Small intestine (tissue), 7 donors: ENCODE measurements at regions not wholly inside any gene's neighbourhood (a gene's known extent, or its start where the extent isn't known, plus 50 kb on each side); places are given as distances from the start of the nearest gene placed in this dataset.

Source experiments
- DNase-seq, 2 donors: peaks; one replicate each; pipeline versions ENCODE4 v3.0.0 to v3.0.0-alpha.2; 2013
- FAIRE-seq: peaks from 2 replicates; lab custom pipeline; 2012; peaks lifted over from hg19 to GRCh38; lab: Jason Lieb, UNC
- H3K27ac ChIP-seq, 3 donors: one replicate each; pipeline ENCODE4 v1.5.1; 2013; ENCODE audit warnings: low read length in 2 of 3, mild to moderate bottlenecking in 2 of 3, control low read depth in 1 of 3, inconsistent platforms in 1 of 3, low read depth in 1 of 3, moderate library complexity in 1 of 3
- H3K27me3 ChIP-seq, 3 donors: one replicate each; pipeline ENCODE4 v1.6.1; 2013; ENCODE audit warnings: low read length in 3 of 3, inconsistent platforms in 1 of 3; ENCODE audit not compliant: control insufficient read depth in 3 of 3, insufficient read depth in 3 of 3
- H3K36me3 ChIP-seq, 3 donors: one replicate each; pipeline ENCODE4 v1.6.1; 2013; ENCODE audit warnings: low read length in 3 of 3, inconsistent platforms in 1 of 3, low read depth in 1 of 3, mild to moderate bottlenecking in 1 of 3, moderate library complexity in 1 of 3; ENCODE audit not compliant: control insufficient read depth in 3 of 3, insufficient read depth in 2 of 3
- H3K4me1 ChIP-seq, 3 donors: one replicate each; pipeline ENCODE4 v1.6.1; 2013; ENCODE audit warnings: low read length in 2 of 3, inconsistent platforms in 1 of 3, low read depth in 1 of 3, mild to moderate bottlenecking in 1 of 3, moderate library complexity in 1 of 3; ENCODE audit not compliant: control insufficient read depth in 3 of 3, insufficient read depth in 2 of 3
- H3K4me3 ChIP-seq, 3 donors: one replicate each; pipeline ENCODE4 v1.5.1; 2013; ENCODE audit warnings: low read length in 3 of 3, control low read depth in 1 of 3, inconsistent platforms in 1 of 3, low read depth in 1 of 3, mild to moderate bottlenecking in 1 of 3, moderate library complexity in 1 of 3
- H3K9me3 ChIP-seq, 2 donors: one replicate each; pipeline ENCODE4 v1.6.1; 2013; ENCODE audit warnings: low read depth in 1 of 2, low read length in 1 of 2; ENCODE audit not compliant: control insufficient read depth in 2 of 2, insufficient read depth in 1 of 2
- WGBS, 3 donors: extraction: QIAGEN DNeasy Blood & Tissue Kit; methylation state at CpG; one replicate each; pipeline ENCODE4 v1.1.7; 2013; 5-methylcytosine and 5-hydroxymethylcytosine counted together
- donor health status: healthy with polysubstance abuse.
- donor health status: control.
- donor health status: control.
- donor health status: Bipolar disorder and iron deficiency.
- donor health status: healthy.

DNA sequence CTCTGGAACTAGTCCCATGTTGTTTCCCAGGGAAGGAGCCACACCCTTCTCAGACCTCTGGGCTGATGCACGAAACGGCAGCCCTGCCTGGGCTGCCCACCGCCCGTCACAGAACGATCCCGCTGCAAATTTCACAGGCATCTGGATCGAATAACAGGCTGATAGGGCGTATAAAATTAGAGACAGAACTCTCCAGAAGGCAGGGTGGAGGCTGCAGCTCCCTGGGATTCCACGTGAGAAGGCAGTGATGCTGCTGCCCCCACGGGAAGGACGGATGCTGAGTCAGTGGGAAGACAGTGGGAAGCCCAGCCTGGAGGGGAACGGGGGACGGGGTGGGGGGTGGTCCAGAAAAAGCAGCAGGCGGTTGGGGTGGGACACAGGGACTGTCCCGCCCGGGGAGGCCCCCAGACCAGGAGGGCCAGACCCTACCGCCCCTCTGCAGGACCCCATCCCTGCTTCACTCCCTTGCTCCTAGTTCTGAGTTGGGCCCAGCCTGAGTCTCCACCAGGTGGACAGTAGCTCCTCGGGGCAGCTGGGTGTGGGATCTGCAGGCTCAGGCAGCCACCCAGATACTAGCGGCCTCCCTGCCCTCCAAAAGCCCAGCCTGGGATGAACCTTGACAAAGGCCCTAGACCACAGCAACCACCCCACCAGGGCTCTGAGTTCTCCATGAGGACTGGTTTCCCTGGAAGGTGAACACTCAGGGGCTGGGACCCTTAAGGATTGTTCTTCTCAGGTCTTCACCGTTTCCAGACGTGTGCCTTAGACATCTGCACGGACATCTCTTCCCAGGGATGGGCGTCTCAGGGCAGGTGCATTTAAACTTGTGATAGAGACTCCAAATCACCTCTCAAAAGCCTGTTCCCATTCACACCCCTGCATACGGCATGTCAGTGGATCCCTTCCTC, 117.8 kb downstream of the METRNL start:
- FAIRE-seq (no peak), DNase-seq (no peak)
- H3K4me3 ChIP-seq = no peak overlapping the region
- H3K27ac ChIP-seq = no peak overlapping the region
- no peaks in the 10 kb centered on the region for H3K36me3 ChIP-seq
- H3K4me1 ChIP-seq = peaks cover 0 to 8% (median 0%) of the 10 kb centered on the region in 3 donors
- WGBS, 3 donors = 79 to 80% (median 80%) methylated on average over 24 of the region's 24 CpGs
- H3K9me3 ChIP-seq = peaks cover 0 to 4% of the 10 kb centered on the region in 2 donors
- H3K27me3 ChIP-seq = no peaks in the 10 kb centered on the region

DNA sequence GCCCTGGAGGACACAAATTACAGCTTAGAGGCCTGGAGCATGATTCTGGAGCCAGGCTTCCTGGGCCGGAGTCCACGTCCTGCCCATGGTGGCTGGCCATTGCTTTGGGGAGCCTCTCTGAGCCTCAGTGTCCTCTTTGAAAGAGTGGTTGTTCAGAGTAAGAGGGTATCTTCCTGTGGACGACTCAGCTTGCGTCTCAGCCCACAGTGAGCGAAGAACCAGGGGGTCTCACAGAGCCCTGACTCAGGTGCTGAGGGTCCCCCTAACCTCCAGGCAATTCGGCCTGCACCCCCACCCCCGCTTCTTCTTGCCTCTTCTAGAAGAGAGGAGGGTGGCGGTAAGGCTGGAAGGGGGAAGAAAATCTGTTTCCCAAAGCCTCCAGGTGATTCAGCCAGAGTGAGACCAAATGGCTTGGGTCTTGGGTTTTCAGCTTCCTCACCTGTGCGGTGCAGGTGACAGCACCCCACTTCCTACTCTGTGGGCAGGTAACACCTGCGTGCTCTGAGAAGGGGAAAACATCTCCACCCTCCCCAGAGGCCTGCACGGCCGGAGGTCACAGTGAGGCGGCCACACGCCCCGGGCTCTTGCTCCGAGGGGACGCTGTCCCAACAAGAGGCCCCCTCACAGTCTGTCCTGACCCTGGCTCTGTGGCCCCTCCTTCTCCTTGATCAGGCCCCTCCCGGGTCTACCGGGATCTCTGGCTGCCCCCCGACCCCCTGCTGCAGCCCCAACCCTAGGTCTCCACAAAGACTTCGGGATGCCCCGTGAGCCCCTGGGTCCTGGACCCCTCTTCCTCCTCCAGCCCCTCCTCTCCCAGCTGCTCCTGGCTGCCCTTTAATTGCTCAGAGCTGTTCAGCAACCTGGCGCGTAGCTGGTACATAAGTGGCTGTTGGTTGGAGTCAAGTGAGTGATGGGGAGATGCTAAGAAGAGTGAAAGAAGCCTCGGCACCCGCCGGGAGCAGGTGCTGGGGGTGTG, 119.2 kb downstream of the METRNL start:
- H3K4me3 ChIP-seq = no peak overlapping the region
- H3K36me3 ChIP-seq = no peaks in the 10 kb centered on the region
- no peak for FAIRE-seq
- no peaks in the 10 kb centered on the region for H3K27me3 ChIP-seq
- peaks cover 0 to 8% (median 0%) of the 10 kb centered on the region in 3 donors for H3K4me1 ChIP-seq
- DNase-seq = no peak
- peak overlapping the region in 1 of 3 donors; percentile 75 for H3K27ac ChIP-seq
- peaks cover 0 to 10% of the 10 kb centered on the region in 2 donors for H3K9me3 ChIP-seq
- 73 to 81% (median 81%) methylated on average over 27 of the region's 27 CpGs for WGBS, 3 donors

DNA sequence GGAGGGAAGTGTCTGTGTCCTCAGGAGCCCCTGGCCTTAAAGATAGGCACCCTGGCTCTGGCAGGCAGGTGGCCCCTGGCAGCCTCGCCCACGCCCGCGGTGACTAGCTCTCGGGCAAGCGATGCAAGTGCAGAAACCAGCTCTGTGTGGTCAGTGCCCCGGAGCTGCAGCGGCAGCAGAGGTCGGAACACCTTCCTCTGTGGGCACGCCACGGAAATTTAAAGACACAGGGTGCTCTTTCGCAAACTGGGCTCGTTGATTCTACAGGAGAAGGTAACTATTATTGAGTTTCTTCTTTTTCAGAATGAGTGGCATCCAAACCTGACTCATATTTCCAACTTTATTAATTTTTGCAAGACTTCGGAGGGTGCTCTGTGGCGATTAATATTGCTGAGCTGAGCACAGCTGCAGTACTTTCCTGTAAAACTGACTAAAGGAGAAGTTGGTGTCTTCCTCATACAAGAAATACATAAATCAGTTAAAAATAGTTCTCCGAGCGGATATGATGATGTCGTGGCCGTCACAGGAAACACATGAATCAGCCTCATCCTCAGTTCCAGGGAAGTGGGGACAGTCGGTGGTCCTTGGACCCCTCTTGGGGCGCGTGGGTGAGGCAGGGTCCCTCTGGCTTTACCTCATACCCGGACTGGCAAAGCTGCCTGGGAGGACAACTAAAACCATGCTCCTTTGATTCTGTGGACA, 120.2 kb downstream of the METRNL start:
- DNase-seq (peak in 1 of 2 donors; percentile 25), FAIRE-seq (no peak)
- Histone ChIP-seq H3K9me3 (peaks cover 0 to 12% of the 10 kb centered on the region in 2 donors), H3K27me3 (no peaks in the 10 kb centered on the region), H3K4me1 (peaks cover 0 to 8% (median 0%) of the 10 kb centered on the region in 3 donors), H3K27ac (peak overlapping the region; percentile 12 to 90 (median 43)), H3K36me3 (no peaks in the 10 kb centered on the region), H3K4me3 (peak overlapping the region in 1 of 3 donors; percentile 21)
- WGBS, 3 donors = 52 to 64% (median 55%) methylated on average over 23 of the region's 23 CpGs

DNA sequence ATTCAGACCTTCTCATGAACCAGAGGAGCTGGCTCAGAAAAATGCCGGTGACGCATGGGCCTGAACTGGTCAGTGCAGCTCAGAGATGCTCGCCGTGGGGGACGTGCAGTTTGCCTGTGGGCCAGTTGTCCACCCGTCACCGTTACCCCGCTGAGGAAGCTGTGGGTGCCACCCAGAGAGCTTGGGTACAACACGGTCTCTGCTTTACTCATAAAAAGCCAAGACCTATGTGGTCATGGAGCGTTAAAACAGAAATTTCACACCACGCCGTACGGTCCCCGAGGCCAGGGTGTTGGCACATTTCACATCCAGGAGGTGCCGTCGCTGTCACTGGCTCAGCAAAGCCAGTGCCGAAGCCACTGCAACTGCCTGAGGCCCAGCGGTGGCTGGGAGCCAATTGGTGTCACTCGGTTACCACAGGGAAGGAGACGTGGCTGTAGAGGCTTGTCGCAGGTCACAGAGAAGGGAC, 120.9 kb downstream of the METRNL start:
- Histone ChIP-seq H3K4me1 (peaks cover 0 to 8% (median 0%) of the 10 kb centered on the region in 3 donors), H3K36me3 (no peaks in the 10 kb centered on the region), H3K27me3 (no peaks in the 10 kb centered on the region), H3K9me3 (peaks cover 0 to 8% of the 10 kb centered on the region in 2 donors), H3K27ac (peak overlapping the region; percentile 12 to 90 (median 56)), H3K4me3 (no peak overlapping the region)
- WGBS, 3 donors = 58 to 74% (median 63%) methylated on average over 21 of the region's 21 CpGs
- DNase-seq (peak in 1 of 2 donors; percentile 12), FAIRE-seq (no peak)

GRCh38 chr17:83200751-83201150, 121.3 kb downstream of the METRNL start:
- H3K4me3 ChIP-seq = no peak overlapping the region
- no peak for DNase-seq
- 52 to 74% (median 67%) methylated on average over 3 of the region's 3 CpGs for WGBS, 3 donors
- peak overlapping the region in 2 of 3 donors; percentile 56 to 90 for H3K27ac ChIP-seq
- peaks cover 0 to 8% (median 0%) of the 10 kb centered on the region in 3 donors for H3K4me1 ChIP-seq
- H3K36me3 ChIP-seq = no peaks in the 10 kb centered on the region
- H3K9me3 ChIP-seq = peaks cover 0 to 8% of the 10 kb centered on the region in 2 donors
- H3K27me3 ChIP-seq = no peaks in the 10 kb centered on the region
- no peak for FAIRE-seq

DNA sequence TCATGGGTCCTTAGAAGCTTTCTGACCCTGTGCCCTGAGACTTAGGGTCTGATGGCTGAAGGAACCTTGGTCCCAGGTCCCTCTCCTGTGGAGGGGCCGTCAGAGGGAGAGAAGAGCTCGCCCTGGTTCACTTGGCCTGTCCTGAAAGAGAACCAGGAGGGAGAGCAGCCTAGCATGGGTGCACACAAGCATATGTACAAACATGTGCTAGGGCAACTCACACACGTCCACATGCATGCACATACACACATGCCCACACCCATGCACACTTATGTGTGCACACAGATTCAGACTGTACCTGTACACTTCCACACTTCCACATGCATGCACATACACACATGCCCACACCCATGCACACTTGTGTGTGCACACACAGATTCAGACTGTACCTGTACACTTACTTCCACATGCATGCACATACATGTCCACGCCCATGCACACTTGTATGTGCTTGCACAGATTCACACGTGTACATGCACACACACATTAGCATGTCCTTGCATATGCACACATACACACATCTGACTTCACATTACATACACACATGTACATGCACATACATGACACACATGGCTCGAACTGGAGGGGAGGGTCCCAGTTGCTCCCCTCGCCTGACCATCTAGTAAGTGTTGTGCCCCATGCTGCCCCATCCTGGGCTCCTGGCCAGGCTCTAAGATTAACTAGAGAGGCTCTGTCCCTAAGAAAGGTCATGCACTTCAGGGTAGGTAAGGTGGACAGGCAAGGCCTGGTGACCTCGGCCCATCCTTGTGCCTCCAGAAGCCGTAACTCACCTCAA, 122.0 kb downstream of the METRNL start:
- H3K27me3 ChIP-seq = no peaks in the 10 kb centered on the region
- 76 to 90% (median 89%) methylated on average over 9 of the region's 9 CpGs for WGBS, 3 donors
- H3K27ac ChIP-seq = no peak overlapping the region
- DNase-seq (no peak), FAIRE-seq (no peak)
- H3K36me3 ChIP-seq = no peaks in the 10 kb centered on the region
- peaks cover 0 to 8% (median 0%) of the 10 kb centered on the region in 3 donors for H3K4me1 ChIP-seq
- no peak overlapping the region for H3K4me3 ChIP-seq
- H3K9me3 ChIP-seq = peaks cover 0 to 8% of the 10 kb centered on the region in 2 donors
